Cardiac muscle cell (in vitro differentiated cells and primary cell): ENCODE measurements at regions not wholly inside any gene's neighbourhood (a gene's known extent, or its start where the extent isn't known, plus 50 kb on each side); places are given as distances from the start of the nearest gene placed in this dataset.
A peak's percentile ranks its signal among the peaks of the same experiment; 100 is the strongest.

Experiments used
- DNase-seq, 2 donors: peaks; one replicate each; pipeline versions ENCODE4 v3.0.0 to v3.0.0-alpha.2; 2010 to 2017; ENCODE audit warnings: low read depth in 1 of 2, low spot score in 1 of 2
- H3K27ac ChIP-seq: fragments of 200-600 bp; sonication (generic); 2 replicates; pipeline ENCODE4 v1.5.1; 2016
- H3K27me3 ChIP-seq: fragments of 200-600 bp; sonication (generic); 2 replicates; pipeline ENCODE4 v1.6.0; 2016; ENCODE audit warnings: control low read depth
- H3K36me3 ChIP-seq: fragments of 200-600 bp; sonication (generic); 2 replicates; pipeline ENCODE4 v1.5.1; 2016; ENCODE audit warnings: control low read depth
- H3K4me1 ChIP-seq: fragments of 200-600 bp; sonication (generic); 2 replicates; pipeline ENCODE4 v1.8.1; 2017; ENCODE audit warnings: low read depth, mild to moderate bottlenecking, mixed run types
- H3K4me3 ChIP-seq: fragments of 200-600 bp; sonication (generic); 2 replicates; pipeline ENCODE4 v1.5.1; 2016; ENCODE audit warnings: mild to moderate bottlenecking
- H3K9me3 ChIP-seq: fragments of 200-600 bp; sonication (generic); 2 replicates; pipeline ENCODE4 v1.5.1; 2017; ENCODE audit warnings: low read depth, mild to moderate bottlenecking, control low read depth
- TF ChIP-seq, protein P1 (sequence below): IDR thresholded peaks from 2 replicates; pipeline ENCODE4 v1.5.1; 2012; ENCODE audit warnings: low read depth, mild to moderate bottlenecking, low read length

DNA sequence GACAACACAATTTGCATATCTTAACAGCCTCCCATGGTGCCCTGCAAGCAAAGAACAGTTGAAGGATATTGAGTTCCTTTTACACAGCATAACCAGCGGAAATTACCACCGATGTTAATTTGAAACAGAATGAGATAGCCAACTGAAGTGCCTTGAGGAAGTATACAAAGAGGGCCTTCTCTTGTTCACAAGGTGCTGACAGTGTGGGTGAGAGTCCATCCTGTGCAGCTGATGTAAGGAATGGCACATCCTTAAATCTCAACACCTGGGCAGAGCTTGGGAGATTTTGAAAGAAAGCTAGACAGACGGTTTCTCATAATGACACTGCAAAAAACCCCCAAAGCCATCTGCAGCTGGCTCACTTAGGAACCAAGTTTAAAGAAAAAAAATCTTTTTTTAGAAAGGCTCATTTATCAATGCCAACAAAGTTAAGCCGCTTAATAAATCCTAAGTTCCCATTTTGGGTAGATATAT lies 818.6 kb downstream of the KCNJ2 start:
- Histone ChIP-seq H3K27ac (no peak overlapping the region), H3K27me3 (no peaks in the 10 kb centered on the region), H3K4me3 (no peak overlapping the region), H3K4me1 (no peaks in the 10 kb centered on the region), H3K36me3 (no peaks in the 10 kb centered on the region), H3K9me3 (no peaks in the 10 kb centered on the region)
- peak in 1 of 2 donors; percentile 1 for DNase-seq
- TF ChIP-seq, protein P1, sequence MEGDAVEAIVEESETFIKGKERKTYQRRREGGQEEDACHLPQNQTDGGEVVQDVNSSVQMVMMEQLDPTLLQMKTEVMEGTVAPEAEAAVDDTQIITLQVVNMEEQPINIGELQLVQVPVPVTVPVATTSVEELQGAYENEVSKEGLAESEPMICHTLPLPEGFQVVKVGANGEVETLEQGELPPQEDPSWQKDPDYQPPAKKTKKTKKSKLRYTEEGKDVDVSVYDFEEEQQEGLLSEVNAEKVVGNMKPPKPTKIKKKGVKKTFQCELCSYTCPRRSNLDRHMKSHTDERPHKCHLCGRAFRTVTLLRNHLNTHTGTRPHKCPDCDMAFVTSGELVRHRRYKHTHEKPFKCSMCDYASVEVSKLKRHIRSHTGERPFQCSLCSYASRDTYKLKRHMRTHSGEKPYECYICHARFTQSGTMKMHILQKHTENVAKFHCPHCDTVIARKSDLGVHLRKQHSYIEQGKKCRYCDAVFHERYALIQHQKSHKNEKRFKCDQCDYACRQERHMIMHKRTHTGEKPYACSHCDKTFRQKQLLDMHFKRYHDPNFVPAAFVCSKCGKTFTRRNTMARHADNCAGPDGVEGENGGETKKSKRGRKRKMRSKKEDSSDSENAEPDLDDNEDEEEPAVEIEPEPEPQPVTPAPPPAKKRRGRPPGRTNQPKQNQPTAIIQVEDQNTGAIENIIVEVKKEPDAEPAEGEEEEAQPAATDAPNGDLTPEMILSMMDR, result no peak

DNA sequence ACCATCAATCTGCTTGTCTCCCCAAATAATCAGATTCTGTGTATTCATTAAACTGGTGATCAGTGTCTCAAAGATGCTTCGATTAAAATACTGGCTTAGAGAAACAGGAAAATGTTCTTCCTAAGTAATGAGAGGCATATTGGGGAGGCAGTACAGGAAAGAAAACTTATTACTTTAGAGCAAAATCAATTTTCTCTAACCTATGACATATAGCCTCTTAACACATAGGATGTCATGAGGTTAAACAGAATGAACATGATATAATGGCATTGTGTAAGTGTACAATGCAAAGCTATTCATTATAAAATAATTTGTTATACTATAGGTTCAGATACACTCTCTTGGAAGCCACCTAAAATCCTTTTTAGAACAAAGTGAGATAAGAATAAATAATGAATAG lies 819.3 kb downstream of the KCNJ2 start:
- Histone ChIP-seq H3K27ac (no peak overlapping the region), H3K27me3 (no peaks in the 10 kb centered on the region), H3K9me3 (no peaks in the 10 kb centered on the region), H3K4me3 (no peak overlapping the region), H3K36me3 (no peaks in the 10 kb centered on the region), H3K4me1 (no peaks in the 10 kb centered on the region)
- TF ChIP-seq, protein P1, result no peak
- DNase-seq, result no peak

DNA sequence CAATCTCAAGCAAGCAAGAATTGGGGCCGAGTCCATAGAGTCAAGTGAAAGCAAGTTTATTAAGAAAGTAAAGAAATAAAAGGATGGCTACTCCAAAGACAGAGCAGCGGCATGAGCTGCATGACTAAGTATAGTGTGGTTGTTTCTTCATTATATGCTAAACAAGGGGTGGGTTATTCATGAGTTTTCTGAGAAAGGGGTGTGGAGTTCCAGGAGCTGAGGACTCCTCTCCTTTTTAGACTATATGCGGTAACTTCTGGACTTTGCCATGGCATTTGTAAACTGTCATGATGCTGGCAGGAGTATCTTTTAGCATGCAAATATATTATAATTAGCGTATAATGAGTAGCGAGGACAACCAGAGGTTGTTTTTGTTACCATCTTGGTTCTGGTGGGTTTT lies 819.9 kb downstream of the KCNJ2 start:
- Histone ChIP-seq H3K27me3 (no peaks in the 10 kb centered on the region), H3K27ac (no peak overlapping the region), H3K4me3 (no peak overlapping the region), H3K36me3 (no peaks in the 10 kb centered on the region), H3K4me1 (no peaks in the 10 kb centered on the region), H3K9me3 (no peaks in the 10 kb centered on the region)
- peak in 1 of 2 donors; percentile 28 for DNase-seq
- TF ChIP-seq, protein P1, result no peak

DNA sequence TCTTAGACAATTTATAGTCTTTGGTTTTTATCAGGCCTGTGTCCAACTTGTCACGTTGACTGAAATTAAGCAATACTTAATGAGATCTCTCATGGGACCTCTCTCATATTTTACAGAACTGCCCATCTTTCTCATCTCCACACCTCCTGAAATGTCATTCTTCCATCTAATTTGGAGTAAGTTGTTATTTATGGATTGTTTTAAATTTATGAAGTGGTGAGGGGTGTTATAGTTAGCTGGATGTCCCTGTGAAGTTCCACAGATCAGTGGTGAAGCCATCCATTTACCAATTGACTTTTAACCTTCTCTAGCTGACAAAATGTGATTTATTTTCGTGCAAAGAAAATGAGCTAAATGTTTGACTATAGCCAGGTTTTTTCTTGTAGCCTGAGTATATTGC lies 824.9 kb downstream of the KCNJ2 start:
- DNase-seq, result no peak
- Histone ChIP-seq H3K27me3 (no peaks in the 10 kb centered on the region), H3K27ac (no peak overlapping the region), H3K36me3 (no peaks in the 10 kb centered on the region), H3K9me3 (no peaks in the 10 kb centered on the region), H3K4me1 (no peaks in the 10 kb centered on the region), H3K4me3 (no peak overlapping the region)
- TF ChIP-seq, protein P1, result no peak

DNA sequence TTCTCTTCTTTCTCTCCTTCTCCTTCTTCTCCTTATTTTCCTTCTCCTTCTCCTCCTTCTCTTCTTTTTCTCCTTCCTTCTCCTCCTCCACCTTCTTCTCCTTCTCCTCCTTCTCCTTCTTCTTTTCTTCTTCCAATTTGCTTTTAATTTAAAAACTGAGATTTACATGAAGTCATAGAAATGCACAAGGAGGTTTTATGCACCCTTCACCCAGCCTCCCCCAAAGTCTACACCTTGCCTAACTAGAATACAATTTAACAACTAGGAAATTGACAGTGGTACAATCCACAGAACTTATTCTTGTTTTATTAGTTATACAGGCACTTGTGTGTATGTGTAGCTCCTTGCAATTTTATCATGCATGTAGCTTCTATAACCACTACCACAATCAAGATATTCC lies 826.7 kb downstream of the KCNJ2 start:
- no peaks in the 10 kb centered on the region for H3K27me3 ChIP-seq
- no peak overlapping the region for H3K27ac ChIP-seq
- no peaks in the 10 kb centered on the region for H3K9me3 ChIP-seq
- no peak for DNase-seq
- H3K4me3 ChIP-seq, result no peak overlapping the region
- TF ChIP-seq, protein P1, result no peak
- H3K36me3 ChIP-seq, result no peaks in the 10 kb centered on the region
- H3K4me1 ChIP-seq, result no peaks in the 10 kb centered on the region

DNA sequence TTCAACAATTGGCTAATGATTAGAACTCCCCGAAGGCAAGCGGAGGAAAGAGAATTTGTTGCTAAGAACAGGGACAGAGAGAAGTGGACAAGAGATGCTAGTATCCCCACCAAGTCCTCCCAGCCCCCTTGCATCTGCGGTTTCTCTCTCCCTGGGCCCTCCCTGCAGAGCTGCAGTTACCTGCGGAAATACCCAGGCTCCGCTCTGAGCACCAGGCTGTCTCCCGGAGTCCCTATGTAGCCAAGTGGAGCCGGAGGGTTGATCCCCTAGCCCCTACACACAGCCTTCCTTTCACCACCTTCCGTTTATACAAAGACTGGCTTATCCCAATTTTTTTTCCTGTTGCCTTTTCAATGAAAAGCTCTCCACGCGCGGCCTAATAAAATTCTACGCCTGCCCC lies 834.4 kb downstream of the KCNJ2 start:
- Histone ChIP-seq H3K4me1 (no peaks in the 10 kb centered on the region), H3K9me3 (no peaks in the 10 kb centered on the region), H3K36me3 (no peaks in the 10 kb centered on the region), H3K4me3 (no peak overlapping the region), H3K27ac (no peak overlapping the region), H3K27me3 (no peaks in the 10 kb centered on the region)
- no peak for DNase-seq
- TF ChIP-seq, protein P1, result no peak
